Left ventricle myocardium inferior (tissue), 1 donor: ENCODE measurements at regions not wholly inside any gene's neighbourhood (a gene's known extent, or its start where the extent isn't known, plus 50 kb on each side); places are given as distances from the start of the nearest gene placed in this dataset.
"Not testable (repeated sequence)": the region's sequence is repeated elsewhere in the genome, so short reads cannot be mapped to it uniquely, and the experiment has no call there.

Experiments
- DNase-seq: peaks from one replicate; pipeline ENCODE4 v3.0.0-alpha.2; 2020
- H3K27ac ChIP-seq: fragments of 200-600 bp; replicated peaks from 2 replicates; pipeline ENCODE4 v1.8.0; 2021
- H3K27me3 ChIP-seq: fragments of 200-600 bp; 2 replicates; pipeline ENCODE4 v1.8.0; 2021; ENCODE audit warnings: low read depth
- H3K36me3 ChIP-seq: fragments of 200-600 bp; 2 replicates; pipeline ENCODE4 v1.8.0; 2021
- H3K4me1 ChIP-seq: fragments of 200-600 bp; 2 replicates; pipeline ENCODE4 v1.8.0; 2021
- H3K4me3 ChIP-seq: fragments of 200-600 bp; 2 replicates; pipeline ENCODE4 v1.8.0; 2021; ENCODE audit warnings: mild to moderate bottlenecking, moderate library complexity
- H3K9me3 ChIP-seq: fragments of 200-600 bp; replicated peaks from 2 replicates; pipeline ENCODE4 v1.8.0; 2021
- CTCF ChIP-seq: fragments of 200-600 bp; IDR thresholded peaks from 2 replicates; pipeline ENCODE4 v1.8.0; 2021; ENCODE audit warnings: antibody characterized with exemption, mild to moderate bottlenecking, borderline replicate concordance
- intact Hi-C: fragments of 100-400 bp; cut with micrococcal nuclease; formaldehyde crosslinking; loops from one replicate; pipeline ENCODE4 v1.11.0; 2022
- donor health status: DM: no; HTN: yes; CAD: no; lungs with severe emphysema.

DNA sequence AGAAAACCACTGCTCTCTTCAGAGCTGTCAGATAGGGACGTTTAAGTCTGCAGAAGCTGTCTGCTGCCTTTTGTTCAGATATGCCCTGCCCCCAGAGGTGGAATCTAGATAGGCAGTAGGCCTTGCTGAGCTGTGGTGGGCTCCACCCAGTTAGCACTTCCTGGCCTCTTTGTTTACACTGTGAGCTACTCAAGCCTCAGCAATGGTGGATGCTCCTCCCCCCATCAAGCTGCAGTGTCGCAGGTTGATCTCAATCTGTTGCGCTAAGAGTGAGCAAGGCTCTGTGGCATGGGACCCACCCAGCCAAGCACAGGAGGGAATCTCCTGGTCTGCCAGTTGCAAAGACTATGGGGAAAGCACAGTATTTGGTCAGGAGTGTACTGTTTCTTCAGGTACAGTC, 59.2 kb upstream of the ZNF641 start:
- peaks cover 20% of the 10 kb centered on the region for H3K4me1 ChIP-seq
- H3K9me3 ChIP-seq, H3K27ac ChIP-seq, H3K36me3 ChIP-seq, H3K27me3 ChIP-seq, DNase-seq, intact Hi-C loops, H3K4me3 ChIP-seq: not testable (repeated sequence)

DNA sequence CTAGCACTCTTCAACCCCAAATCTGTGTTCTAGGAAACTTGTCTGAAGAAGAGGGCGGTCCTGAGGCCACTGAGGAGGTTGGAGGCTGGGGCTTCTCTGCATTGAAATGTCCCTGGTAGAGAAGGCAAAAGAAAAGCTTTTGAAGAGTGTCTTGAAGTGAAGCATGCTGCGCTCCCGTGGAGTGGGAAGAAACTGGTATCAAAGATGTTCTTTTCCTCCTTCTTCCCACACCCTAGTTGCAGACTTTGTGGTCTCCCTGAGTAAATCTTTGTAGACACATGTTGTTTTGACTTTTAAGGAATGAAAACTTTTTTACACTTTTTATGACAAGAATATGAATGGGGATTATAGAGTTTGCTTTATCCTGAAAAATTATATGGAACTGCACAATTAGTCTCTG, 59.0 kb upstream of the ANP32D start:
- no peaks in the 10 kb centered on the region for H3K27me3 ChIP-seq
- intact Hi-C loops, result no loop called here
- no peak for TF ChIP-seq CTCF
- H3K4me1 ChIP-seq, result peaks cover 20% of the 10 kb centered on the region
- H3K9me3 ChIP-seq, result no peaks in the 10 kb centered on the region
- H3K36me3 ChIP-seq, result no peaks in the 10 kb centered on the region
- DNase-seq, result no peak
- H3K4me3 ChIP-seq, result no peak overlapping the region
- peak overlapping the region; percentile 68 for H3K27ac ChIP-seq

GRCh38 chr12:48414021-48414420, 58.3 kb upstream of the ANP32D start:
- peaks cover 20% of the 10 kb centered on the region for H3K4me1 ChIP-seq
- H3K4me3 ChIP-seq, result no peak overlapping the region
- peak overlapping the region; percentile 68 for H3K27ac ChIP-seq
- H3K36me3 ChIP-seq, result no peaks in the 10 kb centered on the region
- no peaks in the 10 kb centered on the region for H3K9me3 ChIP-seq
- no peak for DNase-seq
- no peaks in the 10 kb centered on the region for H3K27me3 ChIP-seq
- TF ChIP-seq CTCF, result no peak
- intact Hi-C loops, result no loop called here

- Histone ChIP-seq H3K4me3 (no peak overlapping the region), H3K27ac (no peak overlapping the region), H3K36me3 (no peaks in the 10 kb centered on the region), H3K27me3 (no peaks in the 10 kb centered on the region), H3K9me3 (no peaks in the 10 kb centered on the region), H3K4me1 (peaks cover 25% of the 10 kb centered on the region)
- intact Hi-C loops, result no loop called here
- TF ChIP-seq CTCF, result no peak
- no peak for DNase-seq
These were observed 53.0 kb upstream of the ANP32D start for GRCh38 chr12:48419116-48419935.

DNA sequence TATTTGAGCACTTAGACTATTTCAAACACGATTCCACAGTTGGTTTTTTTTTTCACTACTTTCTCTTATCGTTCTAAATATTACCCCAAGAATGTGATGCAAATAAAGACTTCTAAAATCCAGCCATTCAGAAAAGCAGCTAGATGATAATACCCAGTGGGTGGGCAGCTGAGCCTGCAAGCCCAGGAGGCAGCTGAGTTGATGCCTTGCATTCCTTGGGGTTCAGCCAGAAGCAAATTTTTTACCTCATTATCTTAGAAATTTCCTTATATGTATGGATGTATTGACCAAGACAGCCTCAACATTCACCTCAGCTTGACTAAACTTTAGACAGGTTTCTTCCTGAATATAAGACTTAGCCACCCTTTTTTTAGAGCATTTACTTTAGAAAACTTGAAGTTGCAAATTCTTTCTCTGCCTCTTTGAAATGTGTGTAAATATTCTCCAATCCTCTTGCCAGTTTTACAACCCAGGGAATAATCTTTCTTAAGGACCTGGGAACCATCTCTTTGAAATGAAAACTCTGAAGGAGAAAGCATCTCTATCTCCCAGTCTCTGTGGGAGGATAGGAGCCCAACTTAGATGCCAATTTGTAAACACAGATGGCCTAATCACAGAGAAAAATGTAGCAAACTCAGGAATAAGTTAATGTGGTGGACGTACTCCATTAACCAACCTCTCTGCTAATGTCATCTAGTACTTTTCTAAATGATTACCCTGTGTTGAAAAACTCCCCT, 52.2 kb upstream of the ANP32D start:
- H3K9me3 ChIP-seq, result no peaks in the 10 kb centered on the region
- no peak for DNase-seq
- TF ChIP-seq CTCF, result no peak
- peaks cover 19% of the 10 kb centered on the region for H3K4me1 ChIP-seq
- H3K27ac ChIP-seq, result no peak overlapping the region
- intact Hi-C loops, result no loop called here
- H3K4me3 ChIP-seq, result no peak overlapping the region
- H3K27me3 ChIP-seq, result no peaks in the 10 kb centered on the region
- H3K36me3 ChIP-seq, result no peaks in the 10 kb centered on the region

GRCh38 chr12:48422060-48422459, 50.3 kb upstream of the ANP32D start:
- H3K4me1 ChIP-seq, result peaks cover 19% of the 10 kb centered on the region
- no peaks in the 10 kb centered on the region for H3K9me3 ChIP-seq
- intact Hi-C loops, result no loop called here
- H3K4me3 ChIP-seq, result no peak overlapping the region
- no peaks in the 10 kb centered on the region for H3K36me3 ChIP-seq
- no peaks in the 10 kb centered on the region for H3K27me3 ChIP-seq
- TF ChIP-seq CTCF, result no peak
- H3K27ac ChIP-seq, result no peak overlapping the region
- no peak for DNase-seq
